Cardiac muscle cell (in vitro differentiated cells and primary cell): ENCODE measurements at regions not wholly inside any gene's neighbourhood (a gene's known extent, or its start where the extent isn't known, plus 50 kb on each side); places are given as distances from the start of the nearest gene placed in this dataset.

ENCODE experiments used
- DNase-seq, 2 donors: peaks; one replicate each; pipeline versions ENCODE4 v3.0.0 to v3.0.0-alpha.2; 2010 to 2017; ENCODE audit warnings: low read depth in 1 of 2, low spot score in 1 of 2
- H3K27ac ChIP-seq: fragments of 200-600 bp; sonication (generic); 2 replicates; pipeline ENCODE4 v1.5.1; 2016
- H3K27me3 ChIP-seq: fragments of 200-600 bp; sonication (generic); 2 replicates; pipeline ENCODE4 v1.6.0; 2016; ENCODE audit warnings: control low read depth
- H3K36me3 ChIP-seq: fragments of 200-600 bp; sonication (generic); 2 replicates; pipeline ENCODE4 v1.5.1; 2016; ENCODE audit warnings: control low read depth
- H3K4me1 ChIP-seq: fragments of 200-600 bp; sonication (generic); 2 replicates; pipeline ENCODE4 v1.8.1; 2017; ENCODE audit warnings: low read depth, mild to moderate bottlenecking, mixed run types
- H3K4me3 ChIP-seq: fragments of 200-600 bp; sonication (generic); 2 replicates; pipeline ENCODE4 v1.5.1; 2016; ENCODE audit warnings: mild to moderate bottlenecking
- H3K9me3 ChIP-seq: fragments of 200-600 bp; sonication (generic); 2 replicates; pipeline ENCODE4 v1.5.1; 2017; ENCODE audit warnings: low read depth, mild to moderate bottlenecking, control low read depth
- TF ChIP-seq, protein P1 (sequence below): IDR thresholded peaks from 2 replicates; pipeline ENCODE4 v1.5.1; 2012; ENCODE audit warnings: low read depth, mild to moderate bottlenecking, low read length

DNA sequence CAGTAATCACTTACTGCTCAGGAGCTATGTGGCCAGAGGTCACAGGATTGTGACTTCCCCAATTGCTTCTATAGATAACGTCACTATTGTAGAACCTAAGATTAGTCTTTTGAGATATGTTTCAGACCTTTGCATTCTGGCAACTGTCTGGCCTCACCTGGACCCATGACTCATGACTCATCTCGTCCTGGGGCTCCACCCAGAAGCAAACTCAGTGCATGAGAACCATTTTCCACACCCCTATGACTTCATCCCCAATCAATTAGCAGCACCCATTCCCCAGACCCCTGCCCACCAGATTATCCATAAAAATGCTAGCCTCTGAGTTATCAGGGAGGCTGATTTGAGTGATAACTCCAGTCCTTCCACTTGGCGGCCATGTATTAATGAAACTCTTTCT, 186.9 kb downstream of the EMP1 start:
- H3K9me3 ChIP-seq = no peaks in the 10 kb centered on the region
- no peak for DNase-seq
- TF ChIP-seq, protein P1, sequence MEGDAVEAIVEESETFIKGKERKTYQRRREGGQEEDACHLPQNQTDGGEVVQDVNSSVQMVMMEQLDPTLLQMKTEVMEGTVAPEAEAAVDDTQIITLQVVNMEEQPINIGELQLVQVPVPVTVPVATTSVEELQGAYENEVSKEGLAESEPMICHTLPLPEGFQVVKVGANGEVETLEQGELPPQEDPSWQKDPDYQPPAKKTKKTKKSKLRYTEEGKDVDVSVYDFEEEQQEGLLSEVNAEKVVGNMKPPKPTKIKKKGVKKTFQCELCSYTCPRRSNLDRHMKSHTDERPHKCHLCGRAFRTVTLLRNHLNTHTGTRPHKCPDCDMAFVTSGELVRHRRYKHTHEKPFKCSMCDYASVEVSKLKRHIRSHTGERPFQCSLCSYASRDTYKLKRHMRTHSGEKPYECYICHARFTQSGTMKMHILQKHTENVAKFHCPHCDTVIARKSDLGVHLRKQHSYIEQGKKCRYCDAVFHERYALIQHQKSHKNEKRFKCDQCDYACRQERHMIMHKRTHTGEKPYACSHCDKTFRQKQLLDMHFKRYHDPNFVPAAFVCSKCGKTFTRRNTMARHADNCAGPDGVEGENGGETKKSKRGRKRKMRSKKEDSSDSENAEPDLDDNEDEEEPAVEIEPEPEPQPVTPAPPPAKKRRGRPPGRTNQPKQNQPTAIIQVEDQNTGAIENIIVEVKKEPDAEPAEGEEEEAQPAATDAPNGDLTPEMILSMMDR = no peak
- H3K4me3 ChIP-seq = no peak overlapping the region
- H3K27ac ChIP-seq = no peak overlapping the region
- peaks cover 44% of the 10 kb centered on the region for H3K27me3 ChIP-seq
- no peaks in the 10 kb centered on the region for H3K4me1 ChIP-seq
- no peaks in the 10 kb centered on the region for H3K36me3 ChIP-seq

DNA sequence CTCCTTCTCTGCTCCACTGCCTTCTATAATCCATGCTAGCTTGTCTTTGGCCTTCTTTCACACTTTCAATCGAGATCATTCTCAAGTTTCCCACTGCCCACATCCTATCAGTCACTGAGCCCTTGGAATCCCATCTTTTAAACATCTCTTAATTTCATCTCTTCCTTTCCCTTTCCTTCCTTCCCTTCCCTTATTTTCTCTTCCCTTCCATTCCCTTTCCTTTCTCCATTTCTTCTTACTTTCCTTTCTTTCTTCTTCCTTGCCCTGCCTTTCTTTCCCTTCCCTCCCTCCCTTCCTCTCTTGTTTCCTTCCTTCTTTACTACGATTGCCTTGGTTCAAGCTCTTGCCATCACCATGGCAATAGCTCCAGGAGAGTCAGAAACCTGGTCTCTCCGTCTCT, 183.8 kb downstream of the EMP1 start:
- Histone ChIP-seq H3K9me3 (peaks cover 3% of the 10 kb centered on the region), H3K4me1 (no peaks in the 10 kb centered on the region), H3K4me3 (no peak overlapping the region), H3K36me3 (no peaks in the 10 kb centered on the region), H3K27ac (no peak overlapping the region), H3K27me3 (peaks cover 51% of the 10 kb centered on the region)
- no peak for DNase-seq
- TF ChIP-seq, protein P1 = no peak

DNA sequence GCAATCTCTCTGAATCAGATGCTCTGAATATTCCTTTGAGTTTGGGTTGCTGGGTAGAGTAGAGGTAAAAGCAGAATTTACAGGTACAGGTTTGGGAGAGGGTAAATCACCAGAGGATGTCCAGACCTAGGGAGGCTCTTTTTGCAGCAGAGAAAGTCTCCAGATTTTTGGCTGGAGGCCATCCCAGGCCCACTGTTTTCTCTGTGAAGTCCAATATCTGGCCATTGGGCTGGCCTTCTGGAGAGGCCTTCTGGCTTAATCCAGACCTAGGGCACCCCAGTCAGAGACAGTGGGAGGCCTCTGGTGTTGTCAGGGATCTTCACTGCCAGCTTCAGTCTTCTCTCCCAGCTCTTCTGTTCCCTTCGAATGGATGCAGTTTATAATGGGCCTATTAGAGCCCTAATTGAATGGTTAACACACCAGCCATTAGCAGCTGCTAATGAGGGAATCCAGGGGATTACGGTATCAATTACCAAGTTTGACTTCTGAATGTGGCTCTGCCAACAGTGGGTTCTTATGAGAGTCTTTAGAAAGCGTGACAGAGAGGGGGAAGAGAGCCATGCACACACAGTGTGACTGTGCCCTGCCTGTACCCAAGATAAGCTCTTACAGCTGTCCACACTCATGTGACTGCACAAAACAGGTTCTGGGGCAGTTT, 183.1 kb downstream of the EMP1 start:
- Histone ChIP-seq H3K4me3 (no peak overlapping the region), H3K36me3 (no peaks in the 10 kb centered on the region), H3K27me3 (peaks cover 57% of the 10 kb centered on the region), H3K27ac (no peak overlapping the region), H3K4me1 (no peaks in the 10 kb centered on the region), H3K9me3 (peaks cover 3% of the 10 kb centered on the region)
- TF ChIP-seq, protein P1 = no peak
- no peak for DNase-seq

DNA sequence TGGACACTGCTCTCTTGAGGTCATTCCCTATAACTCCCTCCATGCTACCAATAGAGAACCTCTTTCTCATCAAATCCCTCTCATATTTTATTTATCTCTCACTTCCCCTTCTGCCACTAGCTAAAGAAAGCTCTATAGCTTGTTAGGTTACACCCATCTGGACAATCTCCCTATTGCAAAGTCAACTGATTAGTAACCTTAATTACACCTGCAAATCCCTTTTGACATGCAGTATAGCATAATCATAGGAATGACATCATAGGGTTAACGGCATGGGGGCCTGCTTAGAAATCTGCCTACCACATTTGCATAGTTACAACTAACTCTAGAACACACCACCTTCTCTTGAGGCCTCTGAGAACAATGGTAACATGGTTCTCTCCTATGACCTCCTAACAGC, 181.2 kb downstream of the EMP1 start:
- DNase-seq = no peak
- Histone ChIP-seq H3K9me3 (peaks cover 3% of the 10 kb centered on the region), H3K27me3 (peaks cover 73% of the 10 kb centered on the region), H3K27ac (no peak overlapping the region), H3K4me3 (no peak overlapping the region), H3K4me1 (no peaks in the 10 kb centered on the region), H3K36me3 (no peaks in the 10 kb centered on the region)
- TF ChIP-seq, protein P1 = no peak

DNA sequence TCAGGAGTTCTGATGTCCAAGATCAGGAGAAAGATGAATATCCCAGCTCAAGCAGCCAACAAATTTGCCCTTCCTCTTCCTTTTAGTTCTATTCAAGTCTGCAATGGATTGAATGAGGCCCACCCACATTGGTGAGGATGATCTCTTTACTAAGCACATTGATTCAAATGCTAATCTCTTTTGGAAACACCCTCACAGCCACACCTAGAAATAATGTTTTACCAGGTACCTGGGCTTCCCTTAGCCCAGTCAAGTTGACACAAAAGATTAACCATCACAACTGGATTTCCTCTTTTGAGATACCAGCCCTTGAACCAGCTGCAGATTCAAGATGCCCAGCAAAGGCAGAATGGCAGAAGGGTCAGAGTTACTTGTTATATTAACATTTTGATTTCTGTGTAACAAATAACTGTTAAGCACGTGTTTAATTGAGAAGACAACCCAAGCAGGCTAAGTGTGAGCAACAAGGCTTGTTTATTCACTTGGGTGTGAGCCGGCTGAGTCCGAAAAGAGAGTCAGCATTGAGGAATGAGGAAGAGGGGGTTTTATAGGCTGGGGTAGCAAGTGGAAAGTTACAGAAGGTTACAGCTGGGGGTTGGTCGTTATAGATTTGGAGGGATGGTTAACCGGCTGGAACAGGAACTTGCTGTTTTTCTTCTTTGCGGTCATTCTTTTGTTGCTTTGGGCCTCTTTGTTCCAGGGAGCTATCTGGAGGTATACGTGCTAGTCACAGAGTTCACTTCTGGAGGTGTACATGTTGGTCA, 180.3 kb downstream of the EMP1 start:
- no peaks in the 10 kb centered on the region for H3K36me3 ChIP-seq
- DNase-seq = no peak
- no peak overlapping the region for H3K27ac ChIP-seq
- no peaks in the 10 kb centered on the region for H3K4me1 ChIP-seq
- no peak overlapping the region for H3K4me3 ChIP-seq
- H3K9me3 ChIP-seq = peaks cover 3% of the 10 kb centered on the region
- TF ChIP-seq, protein P1 = no peak
- H3K27me3 ChIP-seq = peaks cover 77% of the 10 kb centered on the region
